MM.1S (cell line): ENCODE measurements at regions not wholly inside any gene's neighbourhood (a gene's known extent, or its start where the extent isn't known, plus 50 kb on each side); places are given as distances from the start of the nearest gene placed in this dataset.

Experiments used
- CTCF ChIP-seq: fragments of 300-600 bp; sonication (generic); IDR thresholded peaks from 2 replicates; pipeline ENCODE4 v1.5.1; 2016; ENCODE audit warnings: antibody characterized with exemption, low read length, mixed read lengths
- EZH2 ChIP-seq: fragments of 300-600 bp; sonication (generic); optimal IDR thresholded peaks from 2 replicates; pipeline ENCODE3; 2017; ENCODE audit warnings: low read depth, mild to moderate bottlenecking, antibody characterized with exemption, low read length, mixed read lengths
- EZH2phosphoT487 ChIP-seq: fragments of 300-600 bp; sonication (generic); IDR thresholded peaks from 2 replicates; pipeline ENCODE4 v1.6.1; 2018; ENCODE audit warnings: antibody characterized with exemption, low read length

GRCh38 chr4:84394386-84394785 is 104.7 kb downstream of the NKX6-1 start:
- TF ChIP-seq EZH2phosphoT487 (no peak), CTCF (no peak), EZH2 (no peak)
